HG02973 (cell line): ENCODE measurements at regions not wholly inside any gene's neighbourhood (a gene's known extent, or its start where the extent isn't known, plus 50 kb on each side); places are given as distances from the start of the nearest gene placed in this dataset.

ENCODE experiments used
- ATAC-seq: cut with Tn5 transposase; IDR thresholded peaks from one replicate; pipeline ENCODE4 v1.9.1; 2021; ENCODE audit warnings: moderate library complexity; ENCODE audit not compliant: unreplicated experiment

- no peak for ATAC-seq
These were observed 51.4 kb upstream of the LGSN start for GRCh38 chr6:63371104-63371715.

- no peak for ATAC-seq
These were observed 53.3 kb upstream of the LGSN start for GRCh38 chr6:63372951-63373533.

GRCh38 chr6:63389191-63389844 is 69.5 kb upstream of the LGSN start:
- ATAC-seq, result peak; percentile 59

- no peak for ATAC-seq
These were observed 71.6 kb upstream of the LGSN start for GRCh38 chr6:63391203-63391970.

GRCh38 chr6:63392092-63392724 is 72.4 kb upstream of the LGSN start:
- ATAC-seq, result no peak

- ATAC-seq, result no peak
These were observed 75.0 kb upstream of the LGSN start for GRCh38 chr6:63394656-63395308.

- no peak for ATAC-seq
These were observed 75.6 kb upstream of the LGSN start for GRCh38 chr6:63395381-63395780.

- no peak for ATAC-seq
These were observed 83.9 kb upstream of the LGSN start for GRCh38 chr6:63403725-63404124.

- ATAC-seq, result no peak
These were observed 90.9 kb upstream of the LGSN start for GRCh38 chr6:63410435-63411426.

- no peak for ATAC-seq
These were observed 95.5 kb upstream of the LGSN start for GRCh38 chr6:63415286-63415685.

GRCh38 chr6:63418741-63419140 is 99.0 kb upstream of the LGSN start:
- no peak for ATAC-seq

- ATAC-seq, result no peak
These were observed 104.9 kb upstream of the LGSN start for GRCh38 chr6:63424636-63425035.

- no peak for ATAC-seq
These were observed 105.7 kb upstream of the LGSN start for GRCh38 chr6:63425493-63425892.

GRCh38 chr6:63426844-63427243 is 107.1 kb upstream of the LGSN start:
- no peak for ATAC-seq

GRCh38 chr6:63427951-63428350 is 108.2 kb upstream of the LGSN start:
- no peak for ATAC-seq

- ATAC-seq, result no peak
These were observed 111.3 kb upstream of the LGSN start for GRCh38 chr6:63430985-63431519.

- ATAC-seq, result no peak
These were observed 115.2 kb upstream of the LGSN start for GRCh38 chr6:63434943-63435342.

- ATAC-seq, result no peak
These were observed 116.6 kb upstream of the LGSN start for GRCh38 chr6:63436356-63436755.

GRCh38 chr6:63437058-63437457 is 117.3 kb upstream of the LGSN start:
- no peak for ATAC-seq
